EH (cell line): ENCODE measurements at regions not wholly inside any gene's neighbourhood (a gene's known extent, or its start where the extent isn't known, plus 50 kb on each side); places are given as distances from the start of the nearest gene placed in this dataset.
A peak's percentile ranks its signal among the peaks of the same experiment; 100 is the strongest.
"Not testable (repeated sequence)": the region's sequence is repeated elsewhere in the genome, so short reads cannot be mapped to it uniquely, and the experiment has no call there.

Experiments
- DNase-seq: peaks from one replicate; pipeline ENCODE4 v3.0.0-alpha.2; 2015; ENCODE audit warnings: low read depth

DNA sequence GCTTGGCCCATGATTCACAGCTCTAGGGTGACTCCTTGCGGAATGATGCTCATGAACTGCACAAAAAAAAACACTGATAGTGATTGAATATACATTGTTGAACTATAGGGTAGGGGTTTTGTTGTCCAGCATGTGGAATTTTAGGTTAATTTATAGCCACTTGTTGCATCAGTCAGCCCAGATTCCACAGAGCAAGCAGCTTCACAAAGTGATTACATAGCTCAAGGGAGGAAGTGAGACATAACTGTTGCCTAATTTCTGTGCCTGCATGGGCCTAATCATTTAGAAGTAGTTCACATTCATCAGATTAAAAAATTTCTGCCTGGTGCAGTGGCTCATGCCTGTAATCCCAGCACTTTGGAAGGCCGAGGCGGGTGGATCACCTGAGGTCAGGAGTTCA lies 142.2 kb upstream of the ZNF722 start:
- not testable (repeated sequence) for DNase-seq

DNA sequence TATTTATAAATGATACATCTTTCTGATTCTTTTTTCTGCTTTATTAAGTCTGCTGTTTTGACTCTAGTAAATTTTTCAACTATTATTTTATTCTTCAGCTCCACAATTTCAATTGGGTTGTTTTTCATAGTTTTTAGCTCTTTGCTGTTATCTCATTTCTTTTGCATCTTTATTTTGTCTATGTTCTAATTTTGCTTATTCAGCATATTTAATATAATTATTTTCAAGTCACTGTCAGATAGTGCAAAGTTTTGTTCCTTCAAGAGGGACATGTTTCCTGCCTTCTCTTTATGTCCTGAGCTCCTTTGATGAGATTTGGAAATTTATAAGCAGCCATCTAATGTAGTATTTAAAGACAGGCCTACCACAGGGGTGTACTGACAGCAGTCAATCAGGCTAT lies 131.5 kb upstream of the ZNF722 start:
- DNase-seq = no peak

DNA sequence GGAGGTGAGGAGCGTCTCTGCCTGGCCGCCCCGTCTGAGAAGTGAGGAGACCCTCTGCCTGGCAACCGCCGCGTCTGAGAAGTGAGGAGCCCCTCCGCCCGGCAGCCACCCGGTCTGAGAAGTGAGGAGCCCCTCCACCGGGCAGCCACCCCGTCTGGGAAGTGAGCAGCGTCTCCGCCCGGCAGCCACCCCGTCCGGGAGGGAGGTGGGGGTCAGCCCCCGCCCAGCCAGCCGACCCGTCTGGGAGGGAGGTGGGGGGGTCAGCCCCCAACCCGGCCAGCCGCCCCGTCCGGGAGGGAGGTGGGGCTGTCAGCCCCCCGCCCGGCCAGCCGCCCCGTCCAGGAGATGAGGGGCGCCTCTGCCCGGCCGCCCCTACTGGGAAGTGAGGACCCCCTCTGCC lies 124.4 kb upstream of the ZNF722 start:
- not testable (repeated sequence) for DNase-seq

DNA sequence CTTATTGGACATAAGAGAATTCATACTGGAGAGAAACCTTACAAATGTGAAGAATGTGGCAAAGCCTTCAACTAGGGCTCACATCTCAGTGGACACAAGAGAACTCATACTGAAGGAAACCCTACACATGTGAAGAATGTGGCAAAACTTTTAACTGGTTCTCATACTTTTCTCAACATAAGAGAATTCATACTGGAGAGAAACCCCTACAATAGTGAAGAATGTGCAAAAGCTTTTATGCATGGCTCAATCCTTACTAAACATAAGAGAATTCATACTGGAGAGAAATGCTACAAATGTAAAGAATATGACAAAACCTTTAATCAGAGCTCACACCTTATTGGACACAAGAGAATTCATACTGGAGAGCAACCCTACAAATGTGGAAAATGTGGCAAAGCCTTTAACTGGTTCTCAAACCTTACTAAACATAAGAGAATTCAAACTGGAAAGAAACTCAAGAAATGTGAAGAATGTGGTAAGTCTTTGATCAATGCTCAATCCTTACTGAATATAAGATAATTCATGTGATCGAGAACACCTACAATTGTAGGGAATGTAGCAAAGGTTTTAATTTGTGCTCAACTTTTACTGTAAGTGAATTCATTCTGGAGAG lies 121.8 kb upstream of the ZNF722 start:
- DNase-seq = no peak

DNA sequence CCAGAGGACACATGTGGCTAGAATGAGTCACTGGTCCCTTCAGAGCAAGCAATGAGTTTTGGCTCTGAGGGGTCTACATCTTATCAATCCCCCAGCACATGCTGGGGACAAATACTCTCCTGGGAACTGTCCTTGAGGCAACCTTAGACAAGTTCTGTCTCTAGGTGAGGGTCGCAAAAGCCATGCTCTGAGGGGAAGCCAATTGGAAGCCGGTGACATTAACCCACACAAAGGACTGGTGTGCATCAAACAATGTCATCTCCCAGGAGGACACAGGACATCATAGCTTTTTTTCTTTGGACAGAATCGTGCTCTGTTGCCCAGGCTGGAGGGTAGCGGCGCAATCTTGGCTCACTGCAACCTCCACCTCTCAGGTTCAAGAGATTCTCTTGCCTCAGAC lies 111.6 kb upstream of the ZNF722 start:
- no peak for DNase-seq

DNA sequence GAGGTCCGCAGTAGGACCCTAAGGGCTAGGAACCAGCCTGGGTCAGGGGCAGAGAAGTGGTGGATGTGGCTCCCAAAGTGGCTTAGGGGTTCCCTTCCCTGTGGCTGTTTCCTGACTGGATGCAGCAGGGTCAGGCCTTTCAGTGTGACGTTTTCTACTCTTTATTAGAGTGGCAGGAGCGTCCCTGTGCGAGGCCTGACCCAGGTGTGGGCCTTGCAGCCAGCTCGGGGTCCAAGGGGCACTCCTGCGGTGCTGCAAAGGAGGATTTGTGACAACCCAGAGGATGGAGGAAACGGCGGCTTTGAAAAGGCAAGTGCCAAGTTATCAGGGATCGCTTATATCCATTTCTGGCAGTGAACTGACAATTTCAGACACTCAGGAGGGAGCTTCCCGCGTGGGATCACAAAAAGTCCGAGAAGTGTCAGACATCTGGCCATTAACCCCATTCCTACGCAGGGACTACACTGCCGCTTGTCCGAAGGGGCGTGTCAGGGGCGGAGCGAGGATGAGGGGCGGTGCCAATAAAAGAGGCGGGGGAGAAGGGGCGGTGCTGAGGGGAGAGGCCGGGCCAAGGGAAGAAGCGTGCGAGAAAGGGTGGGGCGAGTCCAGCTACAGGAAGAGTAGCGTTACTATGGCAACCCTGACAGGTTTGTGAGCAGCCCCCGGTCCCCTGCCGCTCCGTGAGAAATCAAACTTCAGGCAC lies 98.8 kb upstream of the ZNF722 start:
- no peak for DNase-seq

DNA sequence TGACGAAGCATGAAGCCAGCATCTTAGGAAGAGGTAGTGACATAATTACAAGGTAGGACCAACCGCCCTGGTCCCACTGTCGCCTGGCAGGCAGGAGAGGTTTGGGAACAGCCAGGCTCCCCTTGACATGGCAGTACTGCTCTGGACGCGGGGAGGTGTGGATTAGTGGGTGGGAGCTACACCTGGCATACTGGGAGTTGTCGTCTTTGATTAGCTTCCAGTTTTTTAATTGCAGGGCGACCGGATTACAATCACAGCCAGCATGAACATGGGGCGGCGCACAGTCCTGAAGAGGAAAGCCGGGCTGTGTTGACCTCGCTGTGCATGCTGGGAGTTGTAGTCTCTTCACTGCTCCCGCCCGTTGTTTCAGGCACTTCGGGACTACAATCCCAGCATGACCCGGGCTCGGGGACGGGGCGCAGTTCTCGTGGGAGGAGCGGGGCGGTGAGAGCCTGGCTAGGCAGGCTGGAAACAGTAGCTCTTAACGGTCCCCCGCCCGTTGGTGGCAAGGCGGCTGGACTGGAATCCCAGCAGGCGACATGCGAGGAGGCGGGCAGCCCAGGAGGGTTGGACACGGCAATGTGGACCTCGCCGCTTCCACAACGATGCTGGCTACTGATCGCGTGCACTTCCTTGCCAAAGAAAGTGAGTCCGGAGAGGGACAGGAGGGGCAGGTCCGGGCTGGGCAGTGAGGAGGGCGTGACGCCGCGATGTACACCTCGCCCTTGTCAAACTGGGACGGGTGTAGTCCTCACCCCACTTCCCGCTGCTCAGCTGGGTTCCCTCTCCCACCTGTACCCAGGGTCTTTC lies 98.0 kb upstream of the ZNF722 start:
- DNase-seq = peak; percentile 0

DNA sequence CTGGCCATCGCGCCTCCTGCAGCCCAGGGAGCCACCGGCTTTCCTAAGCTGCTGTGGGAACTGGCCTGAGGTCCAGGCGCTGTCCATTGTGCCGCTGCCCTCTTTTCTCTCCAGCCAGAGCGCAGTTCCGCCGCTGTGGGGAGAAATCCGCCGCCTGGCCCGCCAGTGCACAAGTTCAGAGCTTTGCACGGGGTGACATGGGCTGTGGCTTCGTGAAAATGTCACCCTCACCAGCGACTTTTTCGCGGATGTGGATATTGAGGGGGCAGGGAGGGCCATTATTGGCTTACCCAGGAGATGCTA lies 97.5 kb upstream of the ZNF722 start:
- DNase-seq = not testable (repeated sequence)

DNA sequence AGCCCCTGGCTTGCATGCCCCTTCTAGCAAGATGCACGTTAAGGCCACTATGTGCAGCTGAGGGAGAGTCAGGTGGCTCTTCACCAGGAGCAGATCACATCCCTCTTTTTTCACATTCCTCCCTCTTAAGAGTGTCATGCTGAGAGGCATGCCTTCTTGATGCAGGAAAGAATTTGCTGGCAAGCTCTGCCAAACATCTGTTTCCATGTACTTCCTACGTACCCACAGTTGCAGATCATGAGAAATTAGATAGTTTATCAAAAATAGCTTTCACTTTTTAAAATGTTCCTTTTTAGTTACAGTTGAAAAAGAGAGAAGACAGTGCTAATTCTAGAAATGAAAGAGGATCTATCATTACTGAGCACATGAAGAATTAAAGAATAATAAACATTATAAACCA lies 79.7 kb upstream of the ZNF722 start:
- no peak for DNase-seq

DNA sequence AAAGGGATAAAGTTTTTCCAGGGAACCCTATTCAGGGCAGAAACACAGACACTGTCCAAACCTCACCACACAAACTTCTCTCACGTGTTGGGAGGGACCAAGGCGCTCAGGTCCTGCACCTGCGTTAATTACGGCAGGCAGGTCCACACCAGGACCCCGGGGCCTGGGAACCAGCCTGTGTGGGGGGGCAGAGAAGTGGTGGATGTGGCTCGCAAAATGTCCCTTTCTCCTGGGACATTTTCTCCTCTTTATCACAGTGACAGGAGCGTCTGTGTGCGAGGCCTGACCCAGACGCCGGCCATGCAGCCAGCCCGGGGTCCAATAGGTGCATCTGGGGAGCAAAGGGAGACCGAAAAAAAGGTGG lies 73.4 kb upstream of the ZNF722 start:
- DNase-seq = no peak

DNA sequence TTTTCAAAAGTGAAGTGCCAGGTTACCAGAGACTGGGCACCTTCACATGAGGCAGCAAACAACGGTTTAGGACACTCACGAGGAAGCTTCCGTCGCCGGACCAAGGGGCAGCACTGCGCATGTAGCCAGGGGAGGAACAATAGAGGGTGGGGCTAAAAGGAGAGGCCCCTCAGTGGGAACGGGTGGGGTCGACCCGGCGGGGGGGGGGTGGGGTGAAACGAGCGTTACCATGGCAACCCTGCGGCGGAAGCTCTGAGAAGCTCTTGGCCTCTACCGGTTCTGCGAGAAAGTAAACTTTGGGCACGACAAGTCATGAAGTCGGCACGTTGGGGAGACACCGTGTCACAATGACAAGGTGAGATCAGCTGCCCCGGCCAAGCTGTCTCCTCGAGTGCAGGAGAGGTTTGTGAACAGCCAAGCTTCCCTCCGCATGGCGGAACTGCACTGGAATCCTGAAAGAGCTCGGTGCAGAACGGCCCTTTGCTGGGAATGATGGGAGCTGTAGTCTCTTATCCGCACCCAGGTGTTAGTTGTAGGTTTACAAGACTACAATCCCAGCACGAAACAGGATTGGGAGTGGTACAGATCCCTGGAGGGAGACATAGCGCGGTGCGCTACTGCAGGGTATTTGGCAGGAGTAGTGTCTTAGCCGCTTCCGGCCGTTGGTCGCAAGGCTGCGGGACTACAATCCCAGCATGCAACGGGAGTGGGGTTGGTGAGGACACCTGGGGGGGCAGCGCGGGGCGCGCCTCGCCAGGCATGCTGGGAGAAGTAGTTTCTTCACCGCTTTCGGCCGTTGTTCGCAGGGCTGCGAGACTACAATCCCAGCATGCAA lies 72.8 kb upstream of the ZNF722 start:
- no peak for DNase-seq

DNA sequence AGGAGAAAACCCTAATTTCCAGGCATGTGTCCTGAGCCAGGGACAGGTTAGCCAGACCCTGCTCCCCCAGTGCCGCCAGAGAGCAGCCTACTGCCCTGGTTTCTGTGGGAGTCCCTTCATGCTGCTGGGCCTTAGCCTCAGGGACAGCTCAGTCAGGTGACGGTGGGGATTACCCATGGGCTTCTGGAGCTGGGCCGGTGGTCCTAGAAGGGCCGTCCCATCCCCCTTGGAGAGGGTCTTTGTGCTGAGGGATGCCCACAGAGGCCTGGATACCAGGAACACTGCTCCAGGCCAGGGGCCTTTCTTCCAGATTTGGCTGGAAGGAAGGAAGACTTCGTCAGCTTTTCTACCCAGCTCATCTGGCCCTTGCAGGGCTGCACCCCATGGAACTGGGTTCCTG lies 71.4 kb upstream of the ZNF722 start:
- no peak for DNase-seq

DNA sequence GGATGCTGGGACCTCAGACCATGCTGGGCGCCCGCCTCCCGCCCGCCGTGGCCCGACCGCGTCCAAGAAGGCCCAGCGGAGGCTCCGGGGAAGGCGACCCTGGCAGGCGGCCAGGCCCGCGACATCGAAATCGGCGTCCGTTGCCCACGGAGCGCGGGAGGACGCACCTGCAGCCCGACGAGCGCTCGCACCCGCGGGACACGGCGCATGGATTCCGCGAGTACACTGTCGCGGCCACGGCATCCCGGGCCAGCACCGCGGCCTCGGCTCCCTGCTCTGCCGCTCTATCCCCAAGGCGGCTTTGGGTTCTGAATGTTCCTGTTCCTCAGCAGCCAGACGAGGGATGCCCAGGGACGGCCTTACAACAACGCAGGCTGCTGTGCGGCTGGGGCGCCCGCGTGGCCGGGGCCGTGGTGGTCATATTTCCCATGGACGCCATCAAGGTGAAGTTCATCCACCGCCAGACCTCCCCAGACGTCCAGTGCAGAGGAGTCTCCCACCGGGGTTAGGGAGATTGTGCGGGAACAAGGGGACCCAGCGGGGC lies 67.5 kb upstream of the ZNF722 start:
- no peak for DNase-seq

DNA sequence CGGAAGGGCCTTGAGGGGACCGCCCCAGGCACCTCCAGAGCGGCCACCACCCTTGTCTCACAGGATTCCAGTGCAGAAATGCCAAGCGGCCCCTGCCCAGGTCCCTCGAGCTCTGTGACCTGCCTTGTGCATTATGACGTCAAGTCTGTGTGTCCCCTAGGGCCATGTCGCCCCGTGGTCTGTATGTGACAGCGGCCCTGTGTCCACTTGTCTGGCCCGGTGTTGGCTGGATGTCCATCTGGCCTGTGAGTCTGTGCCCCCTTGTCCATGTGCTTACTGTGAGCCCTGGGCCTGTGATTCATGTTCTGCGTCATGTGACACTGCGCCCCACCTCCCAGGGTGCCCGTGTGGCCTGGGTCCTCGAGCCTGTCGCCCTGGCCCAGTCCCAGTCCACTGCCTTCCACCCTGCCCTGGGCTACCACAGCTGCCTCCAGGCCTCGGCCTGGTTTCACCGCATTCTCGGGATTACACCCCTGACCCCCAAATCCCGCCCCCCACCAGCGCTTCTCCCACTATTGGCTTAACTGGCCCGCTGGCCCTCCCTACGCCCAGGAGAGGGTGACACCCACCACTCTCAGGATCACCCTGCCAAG lies 66.6 kb upstream of the ZNF722 start:
- DNase-seq = no peak
